ENCODE measurements at regions not wholly inside any gene's neighbourhood (a gene's known extent, or its start where the extent isn't known, plus 50 kb on each side); places are given as distances from the start of the nearest gene placed in this dataset.

GRCh38 chrX:68936608-68937007 is 107.8 kb downstream of the EFNB1 start:
- no peaks in the 10 kb centered on the region for H3K27me3 ChIP-seq (ENCODE audit: insufficient read depth, low read length)
- no peak overlapping the region for H3K4me3 ChIP-seq (ENCODE audit: low read length)
- H3K36me3 ChIP-seq (ENCODE audit: insufficient read depth, low read depth, low read length), result no peaks in the 10 kb centered on the region
- H3K27ac ChIP-seq (ENCODE audit: low read length), result no peak overlapping the region
- 0 out of 2 replicates have a peak, but pooled peaks cover 4% of the 10 kb centered on the region for H3K4me1 ChIP-seq (ENCODE audit: insufficient read depth, low read length)
- no peak overlapping the region for H3K9ac ChIP-seq (ENCODE audit: low read depth, low read length)
- H3K9me3 ChIP-seq (ENCODE audit: insufficient read depth, low read depth, low read length), result no peaks in the 10 kb centered on the region

- Histone ChIP-seq H3K36me3 (ENCODE audit: insufficient read depth, low read depth, low read length) (no peaks in the 10 kb centered on the region), H3K4me3 (ENCODE audit: low read length) (no peak overlapping the region), H3K27me3 (ENCODE audit: insufficient read depth, low read length) (no peaks in the 10 kb centered on the region), H3K27ac (ENCODE audit: low read length) (no peak overlapping the region), H3K9me3 (ENCODE audit: insufficient read depth, low read depth, low read length) (no peaks in the 10 kb centered on the region), H3K9ac (ENCODE audit: low read depth, low read length) (no peak overlapping the region), H3K4me1 (ENCODE audit: insufficient read depth, low read length) (0 out of 2 replicates have a peak, but pooled peaks cover 4% of the 10 kb centered on the region)
These were observed 107.3 kb downstream of the EFNB1 start for GRCh38 chrX:68936126-68936525.

- H3K9me3 ChIP-seq (ENCODE audit: insufficient read depth, low read depth, low read length), result no peaks in the 10 kb centered on the region
- H3K9ac ChIP-seq (ENCODE audit: low read depth, low read length), result no peak overlapping the region
- 0 out of 2 replicates have a peak, but pooled peaks cover 4% of the 10 kb centered on the region for H3K4me1 ChIP-seq (ENCODE audit: insufficient read depth, low read length)
- H3K36me3 ChIP-seq (ENCODE audit: insufficient read depth, low read depth, low read length), result no peaks in the 10 kb centered on the region
- H3K27ac ChIP-seq (ENCODE audit: low read length), result no peak overlapping the region
- no peaks in the 10 kb centered on the region for H3K27me3 ChIP-seq (ENCODE audit: insufficient read depth, low read length)
- H3K4me3 ChIP-seq (ENCODE audit: low read length), result no peak overlapping the region
These were observed 106.5 kb downstream of the EFNB1 start for GRCh38 chrX:68935362-68935761.

GRCh38 chrX:68934922-68935321 is 106.1 kb downstream of the EFNB1 start:
- Histone ChIP-seq H3K36me3 (ENCODE audit: insufficient read depth, low read depth, low read length) (no peaks in the 10 kb centered on the region), H3K27ac (ENCODE audit: low read length) (no peak overlapping the region), H3K9ac (ENCODE audit: low read depth, low read length) (no peak overlapping the region), H3K4me1 (ENCODE audit: insufficient read depth, low read length) (0 out of 2 replicates have a peak, but pooled peaks cover 4% of the 10 kb centered on the region), H3K4me3 (ENCODE audit: low read length) (no peak overlapping the region), H3K9me3 (ENCODE audit: insufficient read depth, low read depth, low read length) (no peaks in the 10 kb centered on the region), H3K27me3 (ENCODE audit: insufficient read depth, low read length) (no peaks in the 10 kb centered on the region)

GRCh38 chrX:68934421-68934820 is 105.6 kb downstream of the EFNB1 start:
- H3K27ac ChIP-seq (ENCODE audit: low read length), result no peak overlapping the region
- no peak overlapping the region for H3K9ac ChIP-seq (ENCODE audit: low read depth, low read length)
- no peaks in the 10 kb centered on the region for H3K27me3 ChIP-seq (ENCODE audit: insufficient read depth, low read length)
- 0 out of 2 replicates have a peak, but pooled peaks cover 4% of the 10 kb centered on the region for H3K4me1 ChIP-seq (ENCODE audit: insufficient read depth, low read length)
- H3K9me3 ChIP-seq (ENCODE audit: insufficient read depth, low read depth, low read length), result no peaks in the 10 kb centered on the region
- no peak overlapping the region for H3K4me3 ChIP-seq (ENCODE audit: low read length)
- no peaks in the 10 kb centered on the region for H3K36me3 ChIP-seq (ENCODE audit: insufficient read depth, low read depth, low read length)

- no peak overlapping the region for H3K27ac ChIP-seq (ENCODE audit: low read length)
- no peaks in the 10 kb centered on the region for H3K4me1 ChIP-seq (ENCODE audit: insufficient read depth, low read length)
- no peak overlapping the region for H3K4me3 ChIP-seq (ENCODE audit: low read length)
- no peaks in the 10 kb centered on the region for H3K27me3 ChIP-seq (ENCODE audit: insufficient read depth, low read length)
- no peak overlapping the region for H3K9ac ChIP-seq (ENCODE audit: low read depth, low read length)
- no peaks in the 10 kb centered on the region for H3K36me3 ChIP-seq (ENCODE audit: insufficient read depth, low read depth, low read length)
- H3K9me3 ChIP-seq (ENCODE audit: insufficient read depth, low read depth, low read length), result no peaks in the 10 kb centered on the region
These were observed 103.8 kb downstream of the EFNB1 start for GRCh38 chrX:68932611-68933010.

- Histone ChIP-seq H3K4me3 (ENCODE audit: low read length) (no peak overlapping the region), H3K9ac (ENCODE audit: low read depth, low read length) (no peak overlapping the region), H3K27ac (ENCODE audit: low read length) (no peak overlapping the region), H3K9me3 (ENCODE audit: insufficient read depth, low read depth, low read length) (no peaks in the 10 kb centered on the region), H3K36me3 (ENCODE audit: insufficient read depth, low read depth, low read length) (no peaks in the 10 kb centered on the region), H3K27me3 (ENCODE audit: insufficient read depth, low read length) (no peaks in the 10 kb centered on the region), H3K4me1 (ENCODE audit: insufficient read depth, low read length) (no peaks in the 10 kb centered on the region)
These were observed 102.5 kb downstream of the EFNB1 start for GRCh38 chrX:68931345-68931744.

GRCh38 chrX:68930542-68931317 is 101.9 kb downstream of the EFNB1 start:
- Histone ChIP-seq H3K27me3 (ENCODE audit: insufficient read depth, low read length) (no peaks in the 10 kb centered on the region), H3K27ac (ENCODE audit: low read length) (no peak overlapping the region), H3K4me1 (ENCODE audit: insufficient read depth, low read length) (no peaks in the 10 kb centered on the region), H3K9me3 (ENCODE audit: insufficient read depth, low read depth, low read length) (no peaks in the 10 kb centered on the region), H3K4me3 (ENCODE audit: low read length) (no peak overlapping the region), H3K36me3 (ENCODE audit: insufficient read depth, low read depth, low read length) (no peaks in the 10 kb centered on the region), H3K9ac (ENCODE audit: low read depth, low read length) (no peak overlapping the region)

GRCh38 chrX:68929332-68930150 is 100.7 kb downstream of the EFNB1 start:
- H3K36me3 ChIP-seq (ENCODE audit: insufficient read depth, low read depth, low read length), result no peaks in the 10 kb centered on the region
- H3K9me3 ChIP-seq (ENCODE audit: insufficient read depth, low read depth, low read length), result no peaks in the 10 kb centered on the region
- no peak overlapping the region for H3K9ac ChIP-seq (ENCODE audit: low read depth, low read length)
- no peaks in the 10 kb centered on the region for H3K4me1 ChIP-seq (ENCODE audit: insufficient read depth, low read length)
- H3K4me3 ChIP-seq (ENCODE audit: low read length), result no peak overlapping the region
- H3K27ac ChIP-seq (ENCODE audit: low read length), result no peak overlapping the region
- H3K27me3 ChIP-seq (ENCODE audit: insufficient read depth, low read length), result no peaks in the 10 kb centered on the region

- H3K4me3 ChIP-seq (ENCODE audit: low read length), result no peak overlapping the region
- no peaks in the 10 kb centered on the region for H3K9me3 ChIP-seq (ENCODE audit: insufficient read depth, low read depth, low read length)
- no peaks in the 10 kb centered on the region for H3K36me3 ChIP-seq (ENCODE audit: insufficient read depth, low read depth, low read length)
- H3K9ac ChIP-seq (ENCODE audit: low read depth, low read length), result no peak overlapping the region
- H3K4me1 ChIP-seq (ENCODE audit: insufficient read depth, low read length), result no peaks in the 10 kb centered on the region
- no peak overlapping the region for H3K27ac ChIP-seq (ENCODE audit: low read length)
- H3K27me3 ChIP-seq (ENCODE audit: insufficient read depth, low read length), result no peaks in the 10 kb centered on the region
These were observed 99.6 kb downstream of the EFNB1 start for GRCh38 chrX:68928401-68928800.

- H3K9me3 ChIP-seq (ENCODE audit: insufficient read depth, low read depth, low read length), result no peaks in the 10 kb centered on the region
- no peak overlapping the region for H3K9ac ChIP-seq (ENCODE audit: low read depth, low read length)
- H3K4me3 ChIP-seq (ENCODE audit: low read length), result no peak overlapping the region
- H3K36me3 ChIP-seq (ENCODE audit: insufficient read depth, low read depth, low read length), result no peaks in the 10 kb centered on the region
- no peaks in the 10 kb centered on the region for H3K4me1 ChIP-seq (ENCODE audit: insufficient read depth, low read length)
- H3K27ac ChIP-seq (ENCODE audit: low read length), result no peak overlapping the region
- no peaks in the 10 kb centered on the region for H3K27me3 ChIP-seq (ENCODE audit: insufficient read depth, low read length)
These were observed 98.4 kb downstream of the EFNB1 start for GRCh38 chrX:68927178-68927577.

GRCh38 chrX:68923147-68923546 is 94.3 kb downstream of the EFNB1 start:
- H3K9me3 ChIP-seq (ENCODE audit: insufficient read depth, low read depth, low read length), result no peaks in the 10 kb centered on the region

More at GRCh38 chrX:68923147-68923546, 94.3 kb downstream of the EFNB1 start:
- Histone ChIP-seq H3K27me3 (ENCODE audit: insufficient read depth, low read length) (no peaks in the 10 kb centered on the region), H3K36me3 (ENCODE audit: insufficient read depth, low read depth, low read length) (no peaks in the 10 kb centered on the region), H3K9ac (ENCODE audit: low read depth, low read length) (no peak overlapping the region), H3K4me3 (ENCODE audit: low read length) (no peak overlapping the region), H3K27ac (ENCODE audit: low read length) (no peak overlapping the region), H3K4me1 (ENCODE audit: insufficient read depth, low read length) (no peaks in the 10 kb centered on the region)
